SK-N-SH treated with all-trans-retinoic acid at 6 μM for 48 hours (cell line): ENCODE measurements at regions not wholly inside any gene's neighbourhood (a gene's known extent, or its start where the extent isn't known, plus 50 kb on each side); places are given as distances from the start of the nearest gene placed in this dataset.

Experiments
- ARNTL ChIP-seq: fragments of 450-650 bp; formaldehyde crosslinking; IDR thresholded peaks from 2 replicates; pipeline ENCODE4 v1.5.0; 2020; ENCODE audit warnings: low read depth, mild to moderate bottlenecking, moderate library complexity, borderline replicate concordance
- BACH2 ChIP-seq: fragments of 250-450 bp; sonication (Bioruptor Pico); IDR thresholded peaks from 2 replicates; pipeline ENCODE4 v1.9.0; 2021; ENCODE audit warnings: mild to moderate bottlenecking, borderline replicate concordance
- PPARA ChIP-seq: fragments of 250-450 bp; sonication (Bioruptor Pico); IDR thresholded peaks from 2 replicates; pipeline ENCODE4 v1.5.0; 2020; ENCODE audit warnings: mild to moderate bottlenecking, borderline replicate concordance
- RARB ChIP-seq: fragments of 250-450 bp; sonication (Bioruptor Pico); IDR thresholded peaks from 2 replicates; pipeline ENCODE4 v1.8.0; 2021; ENCODE audit warnings: mild to moderate bottlenecking, moderate library complexity
- ZFP3 ChIP-seq: fragments of 250-450 bp; sonication (Bioruptor Pico); IDR thresholded peaks from 2 replicates; pipeline ENCODE4 v1.5.0; 2020; ENCODE audit warnings: mild to moderate bottlenecking, moderate library complexity
- ZFP30 ChIP-seq: fragments of 450-650 bp; formaldehyde crosslinking; IDR thresholded peaks from 2 replicates; pipeline ENCODE4 v1.5.0; 2022; ENCODE audit warnings: mild to moderate bottlenecking, moderate library complexity
- TF ChIP-seq, protein P1 (sequence below): fragments of 250-450 bp; sonication (Bioruptor Pico); IDR thresholded peaks from 2 replicates; pipeline ENCODE4 v1.8.0; 2020; ENCODE audit warnings: mild to moderate bottlenecking, moderate library complexity, borderline replicate concordance
- TF ChIP-seq, protein P2 (sequence below): fragments of 250-450 bp; sonication (Bioruptor Pico); IDR thresholded peaks from 2 replicates; pipeline ENCODE4 v1.5.1; 2020; ENCODE audit warnings: low read depth, mild to moderate bottlenecking, moderate library complexity

DNA sequence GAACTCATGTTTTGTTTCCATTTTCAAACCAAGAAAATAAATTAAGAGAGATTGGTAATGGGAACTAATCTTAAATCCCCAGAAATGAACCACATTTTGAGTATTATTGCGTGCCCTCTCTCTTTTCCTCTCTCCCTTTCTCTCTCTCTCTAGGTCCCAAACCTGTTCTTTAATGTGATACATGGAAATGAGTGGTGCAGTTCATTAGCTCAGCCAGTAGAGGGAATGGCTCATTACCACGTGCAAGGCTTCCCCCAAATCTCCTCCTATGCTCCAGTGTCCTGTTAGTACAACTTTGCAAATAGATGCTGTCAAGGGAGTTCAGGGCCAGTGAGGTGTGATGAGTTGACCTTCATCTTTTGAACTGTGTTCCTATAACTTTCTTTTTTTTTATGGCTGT is 178.4 kb downstream of the FGF9 start:
- TF ChIP-seq ARNTL (CRISPR knock-in tag): no peak
- no peak for TF ChIP-seq PPARA (CRISPR knock-in tag)
- TF ChIP-seq BACH2 (CRISPR knock-in tag): no peak
- no peak for TF ChIP-seq ZFP3
- no peak for TF ChIP-seq RARB (CRISPR knock-in tag)
- TF ChIP-seq ZFP30 (CRISPR knock-in tag): no peak
- TF ChIP-seq, protein P1, sequence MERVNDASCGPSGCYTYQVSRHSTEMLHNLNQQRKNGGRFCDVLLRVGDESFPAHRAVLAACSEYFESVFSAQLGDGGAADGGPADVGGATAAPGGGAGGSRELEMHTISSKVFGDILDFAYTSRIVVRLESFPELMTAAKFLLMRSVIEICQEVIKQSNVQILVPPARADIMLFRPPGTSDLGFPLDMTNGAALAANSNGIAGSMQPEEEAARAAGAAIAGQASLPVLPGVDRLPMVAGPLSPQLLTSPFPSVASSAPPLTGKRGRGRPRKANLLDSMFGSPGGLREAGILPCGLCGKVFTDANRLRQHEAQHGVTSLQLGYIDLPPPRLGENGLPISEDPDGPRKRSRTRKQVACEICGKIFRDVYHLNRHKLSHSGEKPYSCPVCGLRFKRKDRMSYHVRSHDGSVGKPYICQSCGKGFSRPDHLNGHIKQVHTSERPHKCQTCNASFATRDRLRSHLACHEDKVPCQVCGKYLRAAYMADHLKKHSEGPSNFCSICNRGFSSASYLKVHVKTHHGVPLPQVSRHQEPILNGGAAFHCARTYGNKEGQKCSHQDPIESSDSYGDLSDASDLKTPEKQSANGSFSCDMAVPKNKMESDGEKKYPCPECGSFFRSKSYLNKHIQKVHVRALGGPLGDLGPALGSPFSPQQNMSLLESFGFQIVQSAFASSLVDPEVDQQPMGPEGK (CRISPR knock-in tag): no peak
- TF ChIP-seq, protein P2, sequence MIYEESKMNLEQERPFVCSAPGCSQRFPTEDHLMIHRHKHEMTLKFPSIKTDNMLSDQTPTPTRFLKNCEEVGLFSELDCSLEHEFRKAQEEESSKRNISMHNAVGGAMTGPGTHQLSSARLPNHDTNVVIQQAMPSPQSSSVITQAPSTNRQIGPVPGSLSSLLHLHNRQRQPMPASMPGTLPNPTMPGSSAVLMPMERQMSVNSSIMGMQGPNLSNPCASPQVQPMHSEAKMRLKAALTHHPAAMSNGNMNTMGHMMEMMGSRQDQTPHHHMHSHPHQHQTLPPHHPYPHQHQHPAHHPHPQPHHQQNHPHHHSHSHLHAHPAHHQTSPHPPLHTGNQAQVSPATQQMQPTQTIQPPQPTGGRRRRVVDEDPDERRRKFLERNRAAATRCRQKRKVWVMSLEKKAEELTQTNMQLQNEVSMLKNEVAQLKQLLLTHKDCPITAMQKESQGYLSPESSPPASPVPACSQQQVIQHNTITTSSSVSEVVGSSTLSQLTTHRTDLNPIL (CRISPR knock-in tag): no peak
